DOHH2 (cell line): ENCODE measurements at regions not wholly inside any gene's neighbourhood (a gene's known extent, or its start where the extent isn't known, plus 50 kb on each side); places are given as distances from the start of the nearest gene placed in this dataset.

Experiments used
- EZH2phosphoT487 ChIP-seq: fragments of 200-600 bp; sonication (generic); IDR thresholded peaks from 2 replicates; pipeline ENCODE4 v1.6.1; 2017; ENCODE audit warnings: borderline replicate concordance, mild to moderate bottlenecking, antibody characterized with exemption, low read length, moderate library complexity, mixed read lengths
- TF ChIP-seq, protein P1 (sequence below): fragments of 200-600 bp; sonication (generic); IDR thresholded peaks from one replicate; pipeline ENCODE4 v1.5.1; 2014; ENCODE audit warnings: antibody characterized with exemption, mild to moderate bottlenecking, low read depth, low read length; ENCODE audit not compliant: poor library complexity, severe bottlenecking

DNA sequence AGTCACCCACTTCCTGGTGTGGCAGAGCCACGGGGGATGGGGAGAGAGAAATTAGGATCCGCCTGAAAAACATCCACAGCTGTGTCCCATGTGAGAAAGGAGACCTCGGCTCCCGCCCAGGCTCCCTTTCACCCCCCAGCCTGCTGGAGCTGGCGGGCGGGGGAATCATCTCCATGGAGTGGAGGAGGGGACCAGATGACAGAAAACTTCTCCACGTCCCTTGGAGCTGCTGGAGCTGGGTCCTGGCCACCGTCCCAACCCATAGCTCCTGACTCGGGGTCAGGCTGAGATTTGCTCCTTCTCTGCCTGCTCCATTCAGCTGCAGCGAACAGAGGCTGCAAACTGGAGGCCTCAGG, 113.8 kb downstream of the CEBPB start:
- TF ChIP-seq, protein P1, sequence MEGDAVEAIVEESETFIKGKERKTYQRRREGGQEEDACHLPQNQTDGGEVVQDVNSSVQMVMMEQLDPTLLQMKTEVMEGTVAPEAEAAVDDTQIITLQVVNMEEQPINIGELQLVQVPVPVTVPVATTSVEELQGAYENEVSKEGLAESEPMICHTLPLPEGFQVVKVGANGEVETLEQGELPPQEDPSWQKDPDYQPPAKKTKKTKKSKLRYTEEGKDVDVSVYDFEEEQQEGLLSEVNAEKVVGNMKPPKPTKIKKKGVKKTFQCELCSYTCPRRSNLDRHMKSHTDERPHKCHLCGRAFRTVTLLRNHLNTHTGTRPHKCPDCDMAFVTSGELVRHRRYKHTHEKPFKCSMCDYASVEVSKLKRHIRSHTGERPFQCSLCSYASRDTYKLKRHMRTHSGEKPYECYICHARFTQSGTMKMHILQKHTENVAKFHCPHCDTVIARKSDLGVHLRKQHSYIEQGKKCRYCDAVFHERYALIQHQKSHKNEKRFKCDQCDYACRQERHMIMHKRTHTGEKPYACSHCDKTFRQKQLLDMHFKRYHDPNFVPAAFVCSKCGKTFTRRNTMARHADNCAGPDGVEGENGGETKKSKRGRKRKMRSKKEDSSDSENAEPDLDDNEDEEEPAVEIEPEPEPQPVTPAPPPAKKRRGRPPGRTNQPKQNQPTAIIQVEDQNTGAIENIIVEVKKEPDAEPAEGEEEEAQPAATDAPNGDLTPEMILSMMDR = no peak
- TF ChIP-seq EZH2phosphoT487 = no peak
